Hematopoietic multipotent progenitor cell treated with erythropoietin and hydrocortisone succinate and interleukin-3 and kit ligand, for 6 days (in vitro differentiated cells): ENCODE measurements at regions not wholly inside any gene's neighbourhood (a gene's known extent, or its start where the extent isn't known, plus 50 kb on each side); places are given as distances from the start of the nearest gene placed in this dataset.
"Not testable (repeated sequence)": the region's sequence is repeated elsewhere in the genome, so short reads cannot be mapped to it uniquely, and the experiment has no call there.

ENCODE experiments used
- DNase-seq: peaks from one replicate; pipeline ENCODE4 v3.0.0-alpha.2; 2015

GRCh38 chr3:104437131-104437750 lies 929.5 kb upstream of the ALCAM start:
- DNase-seq: no peak

- DNase-seq: no peak
These were observed 928.8 kb upstream of the ALCAM start for GRCh38 chr3:104437891-104438290.

- no peak for DNase-seq
These were observed 928.0 kb upstream of the ALCAM start for GRCh38 chr3:104438706-104439105.

- not testable (repeated sequence) for DNase-seq
These were observed 921.3 kb upstream of the ALCAM start for GRCh38 chr3:104445252-104445919.

GRCh38 chr3:104447681-104448080 lies 919.0 kb upstream of the ALCAM start:
- DNase-seq: no peak

- DNase-seq: no peak
These were observed 914.0 kb upstream of the ALCAM start for GRCh38 chr3:104452697-104453096.

GRCh38 chr3:104458657-104459056 lies 908.1 kb upstream of the ALCAM start:
- DNase-seq: no peak

GRCh38 chr3:104460477-104461406 lies 906.0 kb upstream of the ALCAM start:
- DNase-seq: no peak

- no peak for DNase-seq
These were observed 905.3 kb upstream of the ALCAM start for GRCh38 chr3:104461431-104461830.

- DNase-seq: no peak
These were observed 894.5 kb upstream of the ALCAM start for GRCh38 chr3:104472221-104472620.

GRCh38 chr3:104474011-104474410 lies 892.7 kb upstream of the ALCAM start:
- no peak for DNase-seq

GRCh38 chr3:104503022-104503421 lies 863.7 kb upstream of the ALCAM start:
- no peak for DNase-seq

GRCh38 chr3:104510131-104510849 lies 856.4 kb upstream of the ALCAM start:
- DNase-seq: no peak

GRCh38 chr3:104514371-104514770 lies 852.3 kb upstream of the ALCAM start:
- no peak for DNase-seq

- DNase-seq: no peak
These were observed 851.9 kb upstream of the ALCAM start for GRCh38 chr3:104514776-104515175.

GRCh38 chr3:104519068-104519467 lies 847.6 kb upstream of the ALCAM start:
- DNase-seq: no peak

- no peak for DNase-seq
These were observed 847.1 kb upstream of the ALCAM start for GRCh38 chr3:104519468-104520227.

- DNase-seq: no peak
These were observed 846.5 kb upstream of the ALCAM start for GRCh38 chr3:104520228-104520655.

GRCh38 chr3:104521606-104522336 lies 844.9 kb upstream of the ALCAM start:
- no peak for DNase-seq

GRCh38 chr3:104523136-104523535 lies 843.6 kb upstream of the ALCAM start:
- no peak for DNase-seq

GRCh38 chr3:104526901-104527401 lies 839.8 kb upstream of the ALCAM start:
- DNase-seq: no peak
